IgD-negative memory B cell (primary cell): ENCODE measurements at regions not wholly inside any gene's neighbourhood (a gene's known extent, or its start where the extent isn't known, plus 50 kb on each side); places are given as distances from the start of the nearest gene placed in this dataset.
A peak's percentile ranks its signal among the peaks of the same experiment; 100 is the strongest.

Source experiments
- H3K27ac Mint-ChIP-seq, 3 donors: one replicate each; pipeline ENCODE4 v1.8.0; 2020 to 2022; ENCODE audit warnings: mild to moderate bottlenecking in 3 of 3, mixed read lengths in 3 of 3, moderate library complexity in 1 of 3
- H3K27me3 Mint-ChIP-seq: one replicate; pipeline ENCODE4 v1.8.0; 2021; ENCODE audit warnings: mixed read lengths
- H3K36me3 Mint-ChIP-seq: one replicate; pipeline ENCODE4 v1.8.0; 2020; ENCODE audit warnings: mild to moderate bottlenecking, mixed read lengths
- H3K4me1 Mint-ChIP-seq, 3 donors: one replicate each; pipeline ENCODE4 v1.8.0; 2020 to 2022; ENCODE audit warnings: mixed read lengths in 3 of 3, mild to moderate bottlenecking in 1 of 3
- H3K4me3 Mint-ChIP-seq, 4 donors: one replicate each; pipeline ENCODE4 v1.8.0; 2020 to 2022; ENCODE audit warnings: mild to moderate bottlenecking in 4 of 4, mixed read lengths in 4 of 4, moderate library complexity in 3 of 4
- H3K9me3 Mint-ChIP-seq, 3 donors: one replicate each; pipeline ENCODE4 v1.8.0; 2020 to 2021; ENCODE audit warnings: mixed read lengths in 3 of 3, mild to moderate bottlenecking in 1 of 3

GRCh38 chr15:94122516-94122915 is 108.8 kb upstream of the MCTP2 start:
- Mint-ChIP-seq H3K27ac (no peak overlapping the region), H3K36me3 (no peaks in the 10 kb centered on the region), H3K9me3 (peaks cover 0 to 2% (median 0%) of the 10 kb centered on the region in 3 donors), H3K27me3 (no peaks in the 10 kb centered on the region), H3K4me1 (no peaks in the 10 kb centered on the region), H3K4me3 (no peak overlapping the region)

GRCh38 chr15:94119923-94120775 is 111.2 kb upstream of the MCTP2 start:
- no peaks in the 10 kb centered on the region for H3K27me3 Mint-ChIP-seq
- no peaks in the 10 kb centered on the region for H3K36me3 Mint-ChIP-seq
- H3K4me1 Mint-ChIP-seq: no peaks in the 10 kb centered on the region
- no peak overlapping the region for H3K4me3 Mint-ChIP-seq
- peaks cover 0 to 3% (median 0%) of the 10 kb centered on the region in 3 donors for H3K9me3 Mint-ChIP-seq
- peak overlapping the region in 1 of 3 donors; percentile 28 for H3K27ac Mint-ChIP-seq

- Mint-ChIP-seq H3K27ac (no peak overlapping the region), H3K4me3 (no peak overlapping the region), H3K27me3 (peaks cover 2% of the 10 kb centered on the region), H3K36me3 (no peaks in the 10 kb centered on the region), H3K4me1 (no peaks in the 10 kb centered on the region), H3K9me3 (peaks cover 0 to 6% (median 0%) of the 10 kb centered on the region in 3 donors)
These were observed 112.0 kb upstream of the MCTP2 start for GRCh38 chr15:94119298-94119811.

GRCh38 chr15:94110476-94111130 is 120.8 kb upstream of the MCTP2 start:
- no peak overlapping the region for H3K4me3 Mint-ChIP-seq
- H3K4me1 Mint-ChIP-seq: no peaks in the 10 kb centered on the region
- H3K27ac Mint-ChIP-seq: no peak overlapping the region
- H3K27me3 Mint-ChIP-seq: peaks cover 5% of the 10 kb centered on the region
- no peaks in the 10 kb centered on the region for H3K36me3 Mint-ChIP-seq
- peaks cover 0 to 5% (median 0%) of the 10 kb centered on the region in 3 donors for H3K9me3 Mint-ChIP-seq

- Mint-ChIP-seq H3K27ac (no peak overlapping the region), H3K36me3 (no peaks in the 10 kb centered on the region), H3K4me1 (no peaks in the 10 kb centered on the region), H3K4me3 (no peak overlapping the region), H3K9me3 (peaks cover 1 to 8% (median 8%) of the 10 kb centered on the region in 3 donors), H3K27me3 (peaks cover 13% of the 10 kb centered on the region)
These were observed 123.7 kb upstream of the MCTP2 start for GRCh38 chr15:94107652-94108051.

- H3K27me3 Mint-ChIP-seq: peaks cover 11% of the 10 kb centered on the region
- H3K4me1 Mint-ChIP-seq: no peaks in the 10 kb centered on the region
- H3K9me3 Mint-ChIP-seq: peaks cover 1 to 8% (median 8%) of the 10 kb centered on the region in 3 donors
- peaks cover under 1% of the 10 kb centered on the region for H3K36me3 Mint-ChIP-seq
- no peak overlapping the region for H3K27ac Mint-ChIP-seq
- H3K4me3 Mint-ChIP-seq: no peak overlapping the region
These were observed 125.6 kb upstream of the MCTP2 start for GRCh38 chr15:94105760-94106159.

GRCh38 chr15:94100863-94101262 is 130.5 kb upstream of the MCTP2 start:
- Mint-ChIP-seq H3K27me3 (peaks cover 11% of the 10 kb centered on the region), H3K27ac (no peak overlapping the region), H3K4me3 (no peak overlapping the region), H3K4me1 (no peaks in the 10 kb centered on the region), H3K36me3 (peaks cover 2% of the 10 kb centered on the region), H3K9me3 (peaks cover 1 to 8% (median 8%) of the 10 kb centered on the region in 3 donors)

- H3K4me3 Mint-ChIP-seq: no peak overlapping the region
- no peak overlapping the region for H3K27ac Mint-ChIP-seq
- peaks cover 1 to 8% (median 7%) of the 10 kb centered on the region in 3 donors for H3K9me3 Mint-ChIP-seq
- no peaks in the 10 kb centered on the region for H3K4me1 Mint-ChIP-seq
- peaks cover 11% of the 10 kb centered on the region for H3K27me3 Mint-ChIP-seq
- H3K36me3 Mint-ChIP-seq: peaks cover 2% of the 10 kb centered on the region
These were observed 131.8 kb upstream of the MCTP2 start for GRCh38 chr15:94099574-94099960.

GRCh38 chr15:94098921-94099573 is 132.3 kb upstream of the MCTP2 start:
- Mint-ChIP-seq H3K27me3 (peaks cover 6% of the 10 kb centered on the region), H3K36me3 (peaks cover 2% of the 10 kb centered on the region), H3K9me3 (peaks cover 1 to 4% (median 4%) of the 10 kb centered on the region in 3 donors), H3K4me3 (no peak overlapping the region), H3K27ac (no peak overlapping the region), H3K4me1 (no peaks in the 10 kb centered on the region)

- Mint-ChIP-seq H3K36me3 (peaks cover 2% of the 10 kb centered on the region), H3K27ac (no peak overlapping the region), H3K4me3 (no peak overlapping the region), H3K4me1 (no peaks in the 10 kb centered on the region), H3K27me3 (peaks cover 1% of the 10 kb centered on the region), H3K9me3 (no peaks in the 10 kb centered on the region)
These were observed 133.8 kb upstream of the MCTP2 start for GRCh38 chr15:94097552-94097951.

- Mint-ChIP-seq H3K4me3 (no peak overlapping the region), H3K9me3 (no peaks in the 10 kb centered on the region), H3K36me3 (no peaks in the 10 kb centered on the region), H3K27ac (no peak overlapping the region), H3K27me3 (no peaks in the 10 kb centered on the region), H3K4me1 (no peaks in the 10 kb centered on the region)
These were observed 137.1 kb upstream of the MCTP2 start for GRCh38 chr15:94094310-94094709.

- peaks cover 0 to 2% (median 0%) of the 10 kb centered on the region in 3 donors for H3K9me3 Mint-ChIP-seq
- no peak overlapping the region for H3K4me3 Mint-ChIP-seq
- H3K4me1 Mint-ChIP-seq: no peaks in the 10 kb centered on the region
- no peak overlapping the region for H3K27ac Mint-ChIP-seq
- peaks cover 3% of the 10 kb centered on the region for H3K27me3 Mint-ChIP-seq
- no peaks in the 10 kb centered on the region for H3K36me3 Mint-ChIP-seq
These were observed 145.0 kb upstream of the MCTP2 start for GRCh38 chr15:94086341-94086740.

- Mint-ChIP-seq H3K9me3 (peaks cover 0 to 2% (median 0%) of the 10 kb centered on the region in 3 donors), H3K4me3 (no peak overlapping the region), H3K27me3 (peaks cover 5% of the 10 kb centered on the region), H3K27ac (no peak overlapping the region), H3K36me3 (no peaks in the 10 kb centered on the region), H3K4me1 (no peaks in the 10 kb centered on the region)
These were observed 147.8 kb upstream of the MCTP2 start for GRCh38 chr15:94083467-94084052.

GRCh38 chr15:94081829-94082228 is 149.5 kb upstream of the MCTP2 start:
- peak overlapping the region in 1 of 3 donors; percentile 22 for H3K27ac Mint-ChIP-seq
- H3K4me1 Mint-ChIP-seq: no peaks in the 10 kb centered on the region
- peaks cover 6% of the 10 kb centered on the region for H3K27me3 Mint-ChIP-seq
- H3K36me3 Mint-ChIP-seq: no peaks in the 10 kb centered on the region
- peaks cover 0 to 2% (median 0%) of the 10 kb centered on the region in 3 donors for H3K9me3 Mint-ChIP-seq
- no peak overlapping the region for H3K4me3 Mint-ChIP-seq
